Fibroblast of lung (primary cell): ENCODE measurements at regions not wholly inside any gene's neighbourhood (a gene's known extent, or its start where the extent isn't known, plus 50 kb on each side); places are given as distances from the start of the nearest gene placed in this dataset.
"Not testable (repeated sequence)": the region's sequence is repeated elsewhere in the genome, so short reads cannot be mapped to it uniquely, and the experiment has no call there.

ENCODE experiments used
- CTCF ChIP-seq, 2 donors: IDR thresholded peaks in 1 of 2; conservative IDR thresholded peaks in 1 of 2; 1 replicate in 1 of 2; 2 replicates in 1 of 2; pipeline ENCODE4 v1.5.1; 2011 to 2012; ENCODE audit warnings: low read length in 2 of 2, control low read depth in 1 of 2, inconsistent platforms in 1 of 2, low read depth in 1 of 2, mild to moderate bottlenecking in 1 of 2
- EZH2 ChIP-seq: IDR thresholded peaks from 2 replicates; pipeline ENCODE4 v1.5.1; 2012; ENCODE audit warnings: low read length, control low read depth, mild to moderate bottlenecking; ENCODE audit errors: missing control alignments

GRCh38 chr10:94257407-94257806, 105.3 kb downstream of the NOC3L start:
- not testable (repeated sequence) for TF ChIP-seq CTCF (conservative IDR thresholded peaks at IDR 0.05 in 1 of 2, IDR thresholded peaks at IDR 0.05 in 1 of 2; ENCODE audit: low read depth in 1 of 2, low read length in 2 of 2); EZH2
